IPS DF 4.7 (cell line): ENCODE measurements at regions not wholly inside any gene's neighbourhood (a gene's known extent, or its start where the extent isn't known, plus 50 kb on each side); places are given as distances from the start of the nearest gene placed in this dataset.

Source experiments
- DNase-seq: peaks from one replicate; pipeline ENCODE4 v3.0.0-alpha.2; 2013; ENCODE audit warnings: low spot score; ENCODE audit errors: extremely low read depth

- no peak for DNase-seq
Measured at GRCh38 chr20:52820641-52821292, 151.4 kb upstream of the TSHZ2 start.

GRCh38 chr20:52818491-52818890 lies 153.7 kb upstream of the TSHZ2 start:
- no peak for DNase-seq

- DNase-seq: no peak
Measured at GRCh38 chr20:52817981-52818380, 154.2 kb upstream of the TSHZ2 start.

- no peak for DNase-seq
Measured at GRCh38 chr20:52817511-52817910, 154.6 kb upstream of the TSHZ2 start.

- DNase-seq: no peak
Measured at GRCh38 chr20:52814371-52814770, 157.8 kb upstream of the TSHZ2 start.

- DNase-seq: no peak
Measured at GRCh38 chr20:52812231-52812847, 159.8 kb upstream of the TSHZ2 start.

- DNase-seq: no peak
Measured at GRCh38 chr20:52809003-52809402, 163.2 kb upstream of the TSHZ2 start.

- DNase-seq: no peak
Measured at GRCh38 chr20:52806918-52807317, 165.2 kb upstream of the TSHZ2 start.

GRCh38 chr20:52805843-52806242 lies 166.3 kb upstream of the TSHZ2 start:
- DNase-seq: no peak

GRCh38 chr20:52805296-52805571 lies 166.9 kb upstream of the TSHZ2 start:
- no peak for DNase-seq

GRCh38 chr20:52804497-52805295 lies 167.5 kb upstream of the TSHZ2 start:
- DNase-seq: no peak

- DNase-seq: no peak
Measured at GRCh38 chr20:52801628-52802006, 170.5 kb upstream of the TSHZ2 start.

GRCh38 chr20:52800734-52801627 lies 171.2 kb upstream of the TSHZ2 start:
- DNase-seq: no peak

GRCh38 chr20:52799130-52799529 lies 173.0 kb upstream of the TSHZ2 start:
- DNase-seq: no peak

GRCh38 chr20:52798124-52798523 lies 174.0 kb upstream of the TSHZ2 start:
- no peak for DNase-seq

GRCh38 chr20:52794853-52795252 lies 177.3 kb upstream of the TSHZ2 start:
- DNase-seq: no peak

GRCh38 chr20:52793339-52793963 lies 178.7 kb upstream of the TSHZ2 start:
- DNase-seq: no peak

- DNase-seq: no peak
Measured at GRCh38 chr20:52791091-52791490, 181.1 kb upstream of the TSHZ2 start.

GRCh38 chr20:52789716-52790115 lies 182.4 kb upstream of the TSHZ2 start:
- no peak for DNase-seq

GRCh38 chr20:52787962-52788361 lies 184.2 kb upstream of the TSHZ2 start:
- DNase-seq: no peak

- DNase-seq: no peak
Measured at GRCh38 chr20:52787216-52787615, 184.9 kb upstream of the TSHZ2 start.
